IPS DF 6.9 (cell line): ENCODE measurements at regions not wholly inside any gene's neighbourhood (a gene's known extent, or its start where the extent isn't known, plus 50 kb on each side); places are given as distances from the start of the nearest gene placed in this dataset.
"Not testable (repeated sequence)": the region's sequence is repeated elsewhere in the genome, so short reads cannot be mapped to it uniquely, and the experiment has no call there.

Experiments
- DNase-seq: peaks from one replicate; pipeline ENCODE4 v3.0.0-alpha.2; 2013; ENCODE audit warnings: low read depth, low spot score
- H3K27ac ChIP-seq: one replicate; pipeline ENCODE4 v1.5.1; 2013; ENCODE audit warnings: low read length, control low read depth
- H3K27me3 ChIP-seq: 2 replicates; pipeline ENCODE4 v1.6.1; 2013; ENCODE audit warnings: mild to moderate bottlenecking, low read length; ENCODE audit not compliant: control insufficient read depth, insufficient read depth
- H3K36me3 ChIP-seq: 2 replicates; pipeline ENCODE4 v1.6.1; 2013; ENCODE audit warnings: low read length; ENCODE audit not compliant: control insufficient read depth, insufficient read depth
- H3K4me1 ChIP-seq: 2 replicates; pipeline ENCODE4 v1.6.1; 2013; ENCODE audit warnings: low read length; ENCODE audit not compliant: control insufficient read depth, insufficient read depth
- H3K4me3 ChIP-seq: 2 replicates; pipeline ENCODE4 v1.5.1; 2013; ENCODE audit warnings: mild to moderate bottlenecking, low read length
- H3K9me3 ChIP-seq: 2 replicates; pipeline ENCODE4 v1.6.1; 2013; ENCODE audit warnings: low read length, inconsistent platforms; ENCODE audit not compliant: control insufficient read depth, insufficient read depth
- WGBS: extraction: QIAGEN DNeasy Blood & Tissue Kit; methylation state at CpG from one replicate; pipeline ENCODE4 v1.1.7; 2013; ENCODE audit warnings: mixed read lengths, missing lambda C conversion rate; ENCODE audit not compliant: insufficient read length, insufficient coverage; 5-methylcytosine and 5-hydroxymethylcytosine counted together

GRCh38 chr20:50450881-50451752 lies 59.1 kb upstream of the PTPN1 start:
- no peaks in the 10 kb centered on the region for H3K4me1 ChIP-seq

GRCh38 chr20:50451792-50452425 lies 58.3 kb upstream of the PTPN1 start:
- not testable (repeated sequence) for H3K4me1 ChIP-seq, DNase-seq, H3K27me3 ChIP-seq, H3K9me3 ChIP-seq, H3K36me3 ChIP-seq, H3K4me3 ChIP-seq, H3K27ac ChIP-seq
- no CpG with 5 or more reads among the region's 9 CpGs for WGBS

More at GRCh38 chr20:50450881-50451752, 59.1 kb upstream of the PTPN1 start:
- DNase-seq = no peak
- H3K9me3 ChIP-seq = no peaks in the 10 kb centered on the region
- H3K27me3 ChIP-seq = no peaks in the 10 kb centered on the region
- H3K36me3 ChIP-seq = no peaks in the 10 kb centered on the region
- H3K27ac ChIP-seq = no peak overlapping the region
- no CpG with 5 or more reads among the region's 19 CpGs for WGBS
- H3K4me3 ChIP-seq = no peak overlapping the region

GRCh38 chr20:50453533-50454244 lies 56.5 kb upstream of the PTPN1 start:
- no peaks in the 10 kb centered on the region for H3K36me3 ChIP-seq
- no peak overlapping the region for H3K27ac ChIP-seq
- H3K27me3 ChIP-seq = no peaks in the 10 kb centered on the region
- H3K9me3 ChIP-seq = no peaks in the 10 kb centered on the region
- no peak for DNase-seq
- H3K4me1 ChIP-seq = no peaks in the 10 kb centered on the region
- no CpG with 5 or more reads among the region's 6 CpGs for WGBS
- H3K4me3 ChIP-seq = no peak overlapping the region

- H3K27me3 ChIP-seq, H3K4me3 ChIP-seq, H3K9me3 ChIP-seq, H3K36me3 ChIP-seq, H3K27ac ChIP-seq, DNase-seq, H3K4me1 ChIP-seq: not testable (repeated sequence)
- no CpG with 5 or more reads among the region's 5 CpGs for WGBS
These were observed 54.9 kb upstream of the PTPN1 start for GRCh38 chr20:50455245-50455644.

GRCh38 chr20:50455656-50456451 lies 54.3 kb upstream of the PTPN1 start:
- no peak overlapping the region for H3K27ac ChIP-seq
- H3K36me3 ChIP-seq = no peaks in the 10 kb centered on the region
- no peak for DNase-seq
- H3K4me1 ChIP-seq = no peaks in the 10 kb centered on the region
- WGBS = no CpG with 5 or more reads among the region's 19 CpGs
- H3K9me3 ChIP-seq = no peaks in the 10 kb centered on the region
- H3K27me3 ChIP-seq = no peaks in the 10 kb centered on the region
- no peak overlapping the region for H3K4me3 ChIP-seq

GRCh38 chr20:50456452-50457324 lies 53.5 kb upstream of the PTPN1 start:
- Histone ChIP-seq H3K36me3 (no peaks in the 10 kb centered on the region), H3K27ac (no peak overlapping the region), H3K4me1 (no peaks in the 10 kb centered on the region), H3K4me3 (no peak overlapping the region), H3K27me3 (no peaks in the 10 kb centered on the region), H3K9me3 (no peaks in the 10 kb centered on the region)
- no CpG with 5 or more reads among the region's 8 CpGs for WGBS
- no peak for DNase-seq

GRCh38 chr20:50459124-50459918 lies 50.9 kb upstream of the PTPN1 start:
- no peak for DNase-seq
- Histone ChIP-seq H3K27me3 (no peaks in the 10 kb centered on the region), H3K4me1 (peaks cover 2% of the 10 kb centered on the region; the same call in 1 of the 2 replicates), H3K9me3 (no peaks in the 10 kb centered on the region), H3K4me3 (no peak overlapping the region), H3K36me3 (no peaks in the 10 kb centered on the region), H3K27ac (no peak overlapping the region)
- 100% methylated on average over 1 of the region's 2 CpGs for WGBS

- no peak for DNase-seq
- H3K27me3 ChIP-seq = no peaks in the 10 kb centered on the region
- H3K9me3 ChIP-seq = no peaks in the 10 kb centered on the region
- H3K4me3 ChIP-seq = no peak overlapping the region
- H3K4me1 ChIP-seq = peaks cover 2% of the 10 kb centered on the region; the same call in 1 of the 2 replicates
- H3K36me3 ChIP-seq = no peaks in the 10 kb centered on the region
- H3K27ac ChIP-seq = no peak overlapping the region
- no CpG with 5 or more reads among the region's 9 CpGs for WGBS
These were observed 50.0 kb upstream of the PTPN1 start for GRCh38 chr20:50460115-50460607.
